HG03558 (cell line): ENCODE measurements at regions not wholly inside any gene's neighbourhood (a gene's known extent, or its start where the extent isn't known, plus 50 kb on each side); places are given as distances from the start of the nearest gene placed in this dataset.

Experiments used
- ATAC-seq: cut with Tn5 transposase; IDR thresholded peaks from one replicate; pipeline ENCODE4 v1.9.1; 2021; ENCODE audit warnings: moderate number of reproducible peaks; ENCODE audit not compliant: unreplicated experiment; ENCODE audit errors: extremely low read depth

- ATAC-seq = no peak
Observed at GRCh38 chr14:53896726-53897125, 59.9 kb downstream of the BMP4 start.

GRCh38 chr14:53894456-53894855, 62.2 kb downstream of the BMP4 start:
- peak; percentile 54 for ATAC-seq

DNA sequence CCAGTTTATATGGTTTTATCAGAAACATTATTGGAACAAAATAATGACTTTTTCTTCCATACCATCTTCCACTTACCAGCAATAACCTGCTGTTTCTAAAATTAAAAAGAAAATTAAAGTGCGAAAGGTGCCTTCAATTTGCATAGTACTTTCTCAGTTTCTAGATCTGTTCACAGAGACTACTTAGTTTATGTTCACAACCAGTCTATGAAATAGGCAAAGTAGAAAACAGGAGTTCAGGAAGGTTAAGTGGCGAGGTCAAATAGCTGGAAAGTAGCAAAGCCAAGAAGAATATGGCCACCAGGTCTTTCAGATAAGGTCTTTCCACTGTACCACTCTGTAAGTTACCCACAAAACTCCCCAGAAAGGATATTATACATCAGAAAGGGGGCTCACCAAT, 63.3 kb downstream of the BMP4 start:
- no peak for ATAC-seq

GRCh38 chr14:53890611-53891101, 66.0 kb downstream of the BMP4 start:
- ATAC-seq = no peak

- ATAC-seq = no peak
Observed at GRCh38 chr14:53888535-53889386, 67.9 kb downstream of the BMP4 start.

DNA sequence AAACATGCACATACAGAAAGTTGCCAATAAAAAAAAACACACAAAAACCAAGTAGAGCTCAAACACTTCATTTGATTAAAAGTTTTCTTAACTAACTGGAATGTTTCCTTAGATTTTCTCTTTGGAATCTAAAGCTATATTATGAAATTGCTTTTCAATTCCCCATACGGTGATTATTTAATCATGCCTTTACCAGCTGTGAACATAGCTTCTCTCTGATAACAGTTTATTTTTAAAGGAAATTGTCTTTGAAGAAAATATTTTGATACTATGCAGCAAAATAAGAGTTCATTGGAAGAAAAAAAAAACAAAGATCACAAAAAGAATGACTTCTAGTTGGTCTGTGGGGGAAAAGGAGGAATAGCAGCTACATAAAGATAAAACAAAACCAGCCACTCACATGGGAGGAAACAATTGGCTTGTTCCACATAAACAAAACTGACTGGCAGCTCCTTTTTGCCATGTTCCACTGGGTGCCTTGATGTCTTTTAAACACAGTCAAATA, 71.4 kb downstream of the BMP4 start:
- ATAC-seq = no peak

DNA sequence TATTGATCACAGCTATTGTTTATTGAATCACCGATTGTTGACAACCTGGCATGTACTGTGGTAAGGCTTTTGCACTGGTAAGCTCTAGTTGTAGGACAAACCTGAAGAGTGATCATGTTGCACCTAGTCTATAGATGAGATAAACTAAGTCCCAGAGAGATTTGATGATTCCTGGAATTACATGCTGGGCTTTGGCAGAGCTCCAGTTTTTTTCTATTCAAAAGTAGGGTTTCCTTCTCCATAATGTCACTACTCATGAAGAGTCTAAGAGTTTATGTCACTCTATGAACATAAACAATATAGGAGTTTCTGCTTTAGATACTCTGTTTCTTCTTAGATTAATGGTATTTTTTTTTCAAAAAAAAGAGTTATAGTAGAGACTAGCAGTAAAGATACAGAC, 72.0 kb downstream of the BMP4 start:
- no peak for ATAC-seq

- no peak for ATAC-seq
Observed at GRCh38 chr14:53883739-53884138, 72.9 kb downstream of the BMP4 start.

DNA sequence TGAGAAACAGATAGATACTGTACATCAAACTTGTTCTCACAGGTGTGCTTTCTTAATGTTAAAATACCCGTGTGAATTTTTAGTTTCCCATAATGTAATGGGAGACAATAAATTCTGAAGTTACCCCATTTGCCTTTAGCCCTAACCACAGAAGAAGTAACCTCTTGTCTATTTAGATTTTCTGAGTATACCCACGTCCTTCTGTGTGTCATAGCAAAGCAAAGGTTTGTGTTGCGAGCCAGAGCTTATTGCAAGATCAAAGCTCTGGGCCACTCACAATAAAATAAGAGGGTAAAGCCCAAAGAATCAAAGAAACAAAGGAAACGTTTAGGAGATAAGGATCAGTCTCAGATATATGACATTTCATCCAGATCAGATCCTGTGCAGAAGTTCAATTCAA, 73.9 kb downstream of the BMP4 start:
- ATAC-seq = no peak

- ATAC-seq = no peak
Observed at GRCh38 chr14:53881921-53882320, 74.7 kb downstream of the BMP4 start.

DNA sequence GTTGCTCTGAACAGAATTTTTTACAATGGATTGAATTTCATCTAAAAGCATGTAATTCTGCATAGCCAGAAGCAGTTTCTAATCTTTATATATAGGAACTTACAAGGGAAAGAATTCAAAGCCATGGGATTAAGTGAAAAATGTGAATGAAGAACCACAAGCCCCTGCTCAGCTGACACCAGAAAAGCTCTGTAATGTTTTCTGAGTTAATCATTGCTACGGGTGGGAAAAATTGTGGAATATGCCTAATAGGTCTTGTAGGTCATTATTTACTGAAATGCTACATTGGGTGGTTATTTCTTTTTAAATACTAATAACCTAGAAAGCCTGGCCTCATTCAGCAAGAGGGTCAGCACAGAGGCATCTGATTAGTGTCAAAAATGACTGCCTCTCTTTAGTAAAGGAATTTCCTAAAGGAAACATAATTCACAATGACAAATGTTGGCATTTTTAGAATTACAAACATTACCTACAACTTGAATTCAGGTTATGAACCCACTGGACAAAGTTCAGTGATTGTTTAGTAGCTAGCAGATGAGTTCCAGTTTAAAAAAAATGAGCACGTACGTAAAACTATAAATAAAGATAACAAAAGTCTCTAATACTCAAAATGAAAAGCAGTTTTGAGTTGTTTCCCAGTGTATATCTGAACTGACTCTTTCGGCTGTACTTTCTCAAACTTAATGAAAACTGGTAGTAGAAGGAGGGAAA, 75.3 kb downstream of the BMP4 start:
- ATAC-seq = no peak

DNA sequence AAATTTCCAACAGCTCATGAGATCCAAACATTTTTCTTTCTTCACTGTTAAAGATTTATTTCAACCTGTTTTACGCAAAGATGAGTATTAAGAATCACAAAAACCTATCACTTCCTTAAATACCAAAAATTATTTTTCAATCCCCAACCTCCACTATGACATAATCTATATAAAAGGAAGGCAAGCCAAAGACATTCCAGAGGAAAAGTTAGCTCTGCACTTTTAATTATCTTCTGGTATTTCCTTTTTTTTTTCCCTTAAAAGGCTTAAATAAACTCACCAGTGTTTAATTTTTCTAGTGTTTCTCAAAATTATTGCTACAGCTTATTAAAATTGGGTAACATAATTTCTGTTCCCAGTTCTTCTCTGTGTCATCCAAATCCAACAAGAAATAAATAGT, 75.9 kb downstream of the BMP4 start:
- no peak for ATAC-seq

GRCh38 chr14:53879747-53880146, 76.9 kb downstream of the BMP4 start:
- ATAC-seq = no peak

DNA sequence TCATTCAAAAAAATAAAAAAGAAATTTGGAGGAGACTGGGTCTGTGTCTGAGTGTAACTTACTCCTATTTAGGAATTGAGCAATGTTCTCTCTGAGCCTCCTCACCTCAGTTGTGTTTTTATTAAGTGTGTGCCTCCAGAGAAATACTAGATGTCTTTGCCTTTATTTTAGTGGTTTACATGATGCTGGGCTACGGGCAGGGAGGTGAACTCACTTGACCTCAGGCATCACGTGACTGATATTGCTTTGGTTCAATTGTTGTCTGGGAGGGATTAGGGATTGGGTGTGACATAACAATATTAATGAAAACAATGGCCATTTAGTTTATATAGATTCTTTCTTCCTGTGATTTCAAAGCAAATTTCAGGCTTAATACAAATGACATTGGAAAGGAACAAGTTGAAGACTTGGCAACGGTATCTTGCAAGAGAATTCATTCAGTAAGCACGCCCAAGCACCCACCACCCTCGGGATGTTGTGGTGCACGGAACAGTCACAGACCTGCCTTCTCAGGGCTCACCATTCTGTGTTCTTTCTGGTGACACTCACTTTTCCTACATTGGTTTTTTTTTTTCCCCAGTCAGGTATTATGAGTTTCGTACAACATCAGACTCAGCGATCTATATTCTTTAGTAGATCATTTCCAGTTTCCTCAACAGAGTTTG, 77.5 kb downstream of the BMP4 start:
- no peak for ATAC-seq

GRCh38 chr14:53875324-53875897, 81.2 kb downstream of the BMP4 start:
- ATAC-seq = no peak

DNA sequence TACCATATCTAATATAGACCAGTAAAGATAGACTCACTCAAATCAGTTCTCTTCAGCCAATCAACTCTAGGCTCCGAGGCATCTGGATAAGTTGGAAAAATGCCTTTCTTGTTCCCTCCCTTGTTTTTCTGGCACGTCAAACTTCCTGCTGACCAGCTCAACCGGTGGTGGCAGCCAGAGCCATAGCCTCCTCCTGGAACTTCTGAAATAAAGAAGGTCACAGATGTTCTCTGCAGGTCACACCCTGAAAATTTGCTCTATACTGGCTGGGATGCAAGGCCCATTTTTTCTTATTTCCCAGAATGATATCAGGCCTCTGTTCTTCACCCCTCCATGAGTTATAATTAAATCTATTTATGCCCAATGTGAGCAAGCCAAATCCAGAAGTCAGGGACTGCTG, 81.9 kb downstream of the BMP4 start:
- ATAC-seq = no peak

- ATAC-seq = no peak
Observed at GRCh38 chr14:53872681-53873089, 83.9 kb downstream of the BMP4 start.

DNA sequence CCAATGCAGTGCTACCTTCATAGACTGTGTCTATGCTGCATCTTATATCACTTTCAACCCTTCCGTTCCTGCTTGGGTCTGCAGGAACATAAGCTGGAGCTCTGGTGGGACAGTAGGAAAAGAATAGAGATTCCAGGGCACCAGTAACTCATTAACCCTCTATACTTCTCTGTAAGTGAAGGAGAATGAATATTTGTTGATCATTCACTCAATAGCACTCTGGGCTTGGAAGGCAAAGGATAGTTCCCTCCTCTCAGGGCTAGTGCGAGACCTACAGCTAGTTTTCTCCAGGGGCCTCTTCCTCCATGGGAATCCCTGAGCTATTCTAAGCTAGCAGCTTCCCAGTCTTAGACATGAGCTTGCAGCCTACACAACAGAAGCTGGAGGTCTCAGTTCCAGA, 84.7 kb downstream of the BMP4 start:
- no peak for ATAC-seq

DNA sequence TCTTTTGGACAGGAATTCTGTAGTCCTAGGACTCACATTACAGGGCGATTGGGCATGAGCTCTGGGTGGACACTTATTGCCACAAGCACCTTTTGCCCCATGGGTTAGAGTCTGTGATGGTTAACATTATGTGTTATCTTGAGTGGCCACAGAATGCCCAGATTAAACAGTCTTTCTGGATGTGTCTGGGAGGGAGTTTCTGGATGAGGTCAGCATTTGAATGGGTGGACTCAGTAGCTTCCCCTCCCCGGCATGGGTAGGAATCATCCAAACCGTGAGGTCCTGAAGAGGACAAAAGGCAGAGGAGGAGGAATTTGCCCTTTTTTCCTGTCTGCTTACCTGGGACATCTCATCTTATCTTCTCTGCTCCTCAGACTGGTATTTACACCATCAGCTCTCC, 85.6 kb downstream of the BMP4 start:
- ATAC-seq = no peak

DNA sequence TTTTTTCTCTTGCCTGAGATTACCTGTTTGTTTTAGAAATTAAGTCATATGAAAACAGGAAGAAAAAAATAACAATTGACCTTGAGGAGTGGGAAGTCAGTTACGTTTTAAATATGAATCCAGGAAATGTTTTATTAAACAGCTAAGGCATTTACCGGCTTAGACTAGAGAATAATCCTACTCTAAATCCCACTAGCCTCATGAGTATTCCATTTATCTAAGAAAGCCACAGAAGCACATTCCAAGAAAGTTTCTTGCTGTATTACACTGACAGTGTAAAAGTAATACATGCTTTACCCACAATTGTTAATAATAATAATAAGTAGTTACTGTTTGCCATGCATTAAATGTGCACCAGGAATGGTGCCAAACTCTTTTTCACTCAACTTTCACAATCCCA, 90.9 kb downstream of the BMP4 start:
- no peak for ATAC-seq

- ATAC-seq = no peak
Observed at GRCh38 chr14:53861781-53862180, 94.8 kb downstream of the BMP4 start.
